ENCODE measurements at regions not wholly inside any gene's neighbourhood (a gene's known extent, or its start where the extent isn't known, plus 50 kb on each side); places are given as distances from the start of the nearest gene placed in this dataset.

DNA sequence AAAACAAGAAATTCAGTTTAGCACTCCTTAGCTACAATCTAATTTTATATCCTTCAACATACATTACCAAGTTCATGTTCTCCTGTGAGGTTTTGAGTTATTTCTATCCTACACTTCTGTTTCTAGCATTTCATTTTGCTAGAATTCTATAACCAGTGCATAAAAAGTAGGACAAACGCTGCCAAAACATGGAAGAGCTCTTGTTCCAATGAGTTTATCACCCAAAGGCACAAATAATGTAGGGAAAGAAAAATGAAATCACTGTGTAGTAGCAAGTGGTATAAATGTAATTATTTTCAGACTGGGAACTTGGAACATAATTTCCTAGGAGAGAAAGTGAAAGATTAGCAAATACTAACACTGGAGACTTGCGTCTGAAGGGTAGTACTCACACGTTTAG is 413.3 kb upstream of the NRSN1 start:
- Histone ChIP-seq H3K36me3 (ENCODE audit: control insufficient read depth, insufficient read depth, low read length) (no peaks in the 10 kb centered on the region), H2AFZ (replicated peaks; ENCODE audit: low read length, poor library complexity) (no peak overlapping the region), H3K9me3 (ENCODE audit: control insufficient read depth, insufficient read depth, low read length) (peaks cover 4% of the 10 kb centered on the region), H2AK9ac (replicated peaks; ENCODE audit: low read depth, low read length, poor library complexity) (no peak overlapping the region), H2BK120ac (ENCODE audit: low read depth, low read length) (no peak overlapping the region), H2BK20ac (ENCODE audit: low read depth, low read length) (no peak overlapping the region), H3K18ac (ENCODE audit: low read depth, low read length) (no peak overlapping the region), H3K4me3 (ENCODE audit: insufficient read depth, low read depth, low read length) (no peak overlapping the region), H3K4me1 (ENCODE audit: control insufficient read depth, insufficient read depth, low read length) (no peaks in the 10 kb centered on the region), H3K27me3 (ENCODE audit: control insufficient read depth, insufficient read depth, low read length) (no peaks in the 10 kb centered on the region), H2AK5ac (ENCODE audit: low read depth, low read length) (no peak overlapping the region), H3K27ac (ENCODE audit: insufficient read depth, low read length) (no peak overlapping the region), H3K9me1 (ENCODE audit: insufficient read depth, low read length) (no peaks in the 10 kb centered on the region), H2BK5ac (ENCODE audit: low read depth, low read length, poor library complexity, severe bottlenecking) (no peak overlapping the region), H4K91ac (ENCODE audit: insufficient read depth, low read depth, low read length) (no peak overlapping the region), H3K56ac (ENCODE audit: extremely low read depth, insufficient read depth, low read length) (no peak overlapping the region), H3K23ac (ENCODE audit: low read depth, low read length) (no peak overlapping the region), H3K9ac (ENCODE audit: low read depth, low read length) (no peak overlapping the region), H2BK15ac (ENCODE audit: low read depth, low read length) (no peak overlapping the region), H4K20me1 (ENCODE audit: insufficient read depth, low read length) (no peaks in the 10 kb centered on the region), H3K4me2 (ENCODE audit: low read depth, low read length) (no peak overlapping the region), H3K14ac (replicated peaks; ENCODE audit: low read depth, low read length) (no peak overlapping the region), H3K4ac (ENCODE audit: low read depth, low read length) (no peak overlapping the region), H4K5ac (ENCODE audit: low read depth, low read length) (no peak overlapping the region), H4K8ac (ENCODE audit: low read depth in 2 of 2, low read length in 2 of 2) (no peak overlapping the region), H3K79me1 (ENCODE audit: low read depth in 1 of 2, low read length in 2 of 2) (no peaks in the 10 kb centered on the region)
- intact Hi-C loops (cut with micrococcal nuclease), result no loop called here
- BruUV-seq (replicated peaks), result no TSS peak
- in situ Hi-C loops (cut with MboI; ENCODE audit: low sequenced_read_pairs), result no loop called here
- WGBS, 2 experiments (ENCODE audit: extremely low coverage in 2 of 2, insufficient read length in 1 of 2), result no CpG with 5 or more reads among the region's 3 CpGs
- ChIA-PET CTCF (no interaction called here), POLR2A (ENCODE audit: unreplicated experiment) (no interaction called here)
- dilution Hi-C loops (cut with HindIII; ENCODE audit: low sequenced_read_pairs, unreplicated experiment), result no loop called here
- no peak for DNase-seq
- no peak for ATAC-seq (ENCODE audit: low read depth)
- TF ChIP-seq, protein P1, sequence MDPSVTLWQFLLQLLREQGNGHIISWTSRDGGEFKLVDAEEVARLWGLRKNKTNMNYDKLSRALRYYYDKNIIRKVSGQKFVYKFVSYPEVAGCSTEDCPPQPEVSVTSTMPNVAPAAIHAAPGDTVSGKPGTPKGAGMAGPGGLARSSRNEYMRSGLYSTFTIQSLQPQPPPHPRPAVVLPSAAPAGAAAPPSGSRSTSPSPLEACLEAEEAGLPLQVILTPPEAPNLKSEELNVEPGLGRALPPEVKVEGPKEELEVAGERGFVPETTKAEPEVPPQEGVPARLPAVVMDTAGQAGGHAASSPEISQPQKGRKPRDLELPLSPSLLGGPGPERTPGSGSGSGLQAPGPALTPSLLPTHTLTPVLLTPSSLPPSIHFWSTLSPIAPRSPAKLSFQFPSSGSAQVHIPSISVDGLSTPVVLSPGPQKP (IDR thresholded peaks at IDR 0.05; ENCODE audit: borderline replicate concordance, low read depth, low read length), result no peak
- no peak for TF ChIP-seq POLR2A (IDR thresholded peaks at IDR 0.05; ENCODE audit: low read depth, low read length)
